Endodermal cell (in vitro differentiated cells): ENCODE measurements at regions not wholly inside any gene's neighbourhood (a gene's known extent, or its start where the extent isn't known, plus 50 kb on each side); places are given as distances from the start of the nearest gene placed in this dataset.

Source experiments
- DNase-seq: peaks from one replicate; pipeline ENCODE4 v3.0.0-alpha.2; 2017
- H3K27ac ChIP-seq: 2 replicates; pipeline ENCODE4 v1.5.1; 2013; ENCODE audit warnings: mild to moderate bottlenecking, low read depth, low read length, moderate library complexity
- H3K27me3 ChIP-seq: 2 replicates; pipeline ENCODE4 v1.6.1; 2013; ENCODE audit warnings: mild to moderate bottlenecking, low read length, moderate library complexity; ENCODE audit not compliant: insufficient read depth, control insufficient read depth, poor library complexity, severe bottlenecking
- H3K36me3 ChIP-seq: 2 replicates; pipeline ENCODE4 v1.7.0; 2013; ENCODE audit warnings: mild to moderate bottlenecking, low read length, moderate library complexity; ENCODE audit not compliant: control insufficient read depth, insufficient read depth
- H3K4me1 ChIP-seq: one replicate; pipeline ENCODE4 v1.7.0; 2013; ENCODE audit warnings: low read length; ENCODE audit not compliant: control insufficient read depth, insufficient read depth
- H3K4me3 ChIP-seq: 2 replicates; pipeline ENCODE4 v1.5.1; 2013; ENCODE audit warnings: mild to moderate bottlenecking, low read length, moderate library complexity
- H3K9ac ChIP-seq: 2 replicates; pipeline ENCODE4 v1.6.1; 2013; ENCODE audit warnings: mild to moderate bottlenecking, low read length, moderate library complexity; ENCODE audit not compliant: poor library complexity, severe bottlenecking; ENCODE audit errors: extremely low read depth
- H3K9me3 ChIP-seq: 2 replicates; pipeline ENCODE4 v1.6.1; 2013; ENCODE audit warnings: mild to moderate bottlenecking, low read length, moderate library complexity; ENCODE audit not compliant: control insufficient read depth
- H3K27ac Mint-ChIP-seq: 2 replicates; pipeline ENCODE4 v1.8.0; 2020; ENCODE audit warnings: mixed read lengths
- H3K27me3 Mint-ChIP-seq: 2 replicates; pipeline ENCODE4 v1.8.0; 2021; ENCODE audit warnings: mild to moderate bottlenecking, mixed read lengths; ENCODE audit not compliant: insufficient read depth
- H3K36me3 Mint-ChIP-seq: 2 replicates; pipeline ENCODE4 v1.8.0; 2020; ENCODE audit warnings: low read depth, mixed read lengths
- H3K4me1 Mint-ChIP-seq: 2 replicates; pipeline ENCODE4 v1.8.0; 2020; ENCODE audit warnings: mixed read lengths
- H3K4me3 Mint-ChIP-seq: 2 replicates; pipeline ENCODE4 v1.8.0; 2020; ENCODE audit warnings: mild to moderate bottlenecking, moderate library complexity, mixed read lengths
- H3K9me3 Mint-ChIP-seq: 2 replicates; pipeline ENCODE4 v1.8.0; 2020; ENCODE audit warnings: mild to moderate bottlenecking, mixed read lengths
- CTCF ChIP-seq: fragments of 200-600 bp; sonication (generic); conservative IDR thresholded peaks from 2 replicates; pipeline ENCODE4 v1.5.0; 2021; ENCODE audit warnings: antibody characterized with exemption, mild to moderate bottlenecking
- WGBS, 2 experiments: methylation state at CpG; one replicate each; pipeline versions ENCODE4 v1.1.5 to v1.1.7; 2013; ENCODE audit warnings: missing lambda C conversion rate in 2 of 2, mixed read lengths in 1 of 2; ENCODE audit not compliant: insufficient coverage in 1 of 2, insufficient read length in 1 of 2; 5-methylcytosine and 5-hydroxymethylcytosine counted together

- no peaks in the 10 kb centered on the region for H3K4me1 Mint-ChIP-seq
- Histone ChIP-seq H3K36me3 (no peaks in the 10 kb centered on the region), H3K27ac (no peak overlapping the region), H3K4me1 (no peaks in the 10 kb centered on the region), H3K4me3 (no peak overlapping the region), H3K9ac (no peak overlapping the region), H3K9me3 (no peaks in the 10 kb centered on the region), H3K27me3 (no peaks in the 10 kb centered on the region)
- no peak for DNase-seq
- no peak overlapping the region for H3K4me3 Mint-ChIP-seq
- H3K9me3 Mint-ChIP-seq = peaks cover 1% of the 10 kb centered on the region
- H3K27ac Mint-ChIP-seq = no peak overlapping the region
- no peak for TF ChIP-seq CTCF
- no peaks in the 10 kb centered on the region for H3K36me3 Mint-ChIP-seq
- H3K27me3 Mint-ChIP-seq = no peaks in the 10 kb centered on the region
Measured at GRCh38 chr6:74551896-74552295, 654.0 kb downstream of the COL12A1 start.

- TF ChIP-seq CTCF = no peak
- H3K36me3 Mint-ChIP-seq = no peaks in the 10 kb centered on the region
- Histone ChIP-seq H3K9ac (no peak overlapping the region), H3K4me3 (no peak overlapping the region), H3K36me3 (no peaks in the 10 kb centered on the region), H3K9me3 (no peaks in the 10 kb centered on the region), H3K27ac (no peak overlapping the region), H3K4me1 (no peaks in the 10 kb centered on the region), H3K27me3 (no peaks in the 10 kb centered on the region)
- H3K27me3 Mint-ChIP-seq = no peaks in the 10 kb centered on the region
- 88% methylated on average over 5 of the region's 6 CpGs; no CpG with 5 or more reads in 1 of the 2 experiments for WGBS, 2 experiments
- H3K4me3 Mint-ChIP-seq = no peak overlapping the region
- H3K4me1 Mint-ChIP-seq = no peaks in the 10 kb centered on the region
- H3K9me3 Mint-ChIP-seq = peaks cover 4% of the 10 kb centered on the region
- H3K27ac Mint-ChIP-seq = no peak overlapping the region
- no peak for DNase-seq
Measured at GRCh38 chr6:74550821-74551220, 655.0 kb downstream of the COL12A1 start.

GRCh38 chr6:74549746-74550145, 656.1 kb downstream of the COL12A1 start:
- Histone ChIP-seq H3K9me3 (no peaks in the 10 kb centered on the region), H3K9ac (no peak overlapping the region), H3K4me3 (no peak overlapping the region), H3K27ac (no peak overlapping the region), H3K36me3 (no peaks in the 10 kb centered on the region), H3K4me1 (no peaks in the 10 kb centered on the region), H3K27me3 (no peaks in the 10 kb centered on the region)
- Mint-ChIP-seq H3K27me3 (no peaks in the 10 kb centered on the region), H3K36me3 (no peaks in the 10 kb centered on the region), H3K4me3 (no peak overlapping the region), H3K27ac (no peak overlapping the region), H3K4me1 (no peaks in the 10 kb centered on the region), H3K9me3 (peaks cover 15% of the 10 kb centered on the region)
- DNase-seq = peak; percentile 67
- 80 to 92% methylated on average over 3 of the region's 3 CpGs for WGBS, 2 experiments
- peak; percentile 58 for TF ChIP-seq CTCF
